ENCODE measurements at regions not wholly inside any gene's neighbourhood (a gene's known extent, or its start where the extent isn't known, plus 50 kb on each side); places are given as distances from the start of the nearest gene placed in this dataset.
"Not testable (repeated sequence)": the region's sequence is repeated elsewhere in the genome, so short reads cannot be mapped to it uniquely, and the experiment has no call there.

DNA sequence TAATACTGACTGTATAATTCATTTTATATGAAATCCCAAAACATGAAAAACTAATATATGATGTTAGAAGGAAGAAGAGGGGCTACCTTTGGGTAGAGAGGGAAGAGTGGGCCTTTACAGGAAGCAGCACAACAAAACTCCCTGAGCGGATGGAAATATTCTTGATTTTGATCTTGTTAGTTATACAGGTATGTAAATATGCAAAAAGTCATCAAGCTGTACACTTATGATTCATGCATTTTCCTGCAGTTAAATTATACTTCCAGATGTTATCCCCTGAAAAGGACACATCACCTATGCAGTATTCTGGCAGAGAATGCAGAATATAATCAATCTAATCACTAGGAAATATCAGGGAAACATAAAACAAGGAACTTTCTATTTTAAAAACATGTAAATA, 249.4 kb upstream of the MGAT5 start:
- TF ChIP-seq, protein P1, sequence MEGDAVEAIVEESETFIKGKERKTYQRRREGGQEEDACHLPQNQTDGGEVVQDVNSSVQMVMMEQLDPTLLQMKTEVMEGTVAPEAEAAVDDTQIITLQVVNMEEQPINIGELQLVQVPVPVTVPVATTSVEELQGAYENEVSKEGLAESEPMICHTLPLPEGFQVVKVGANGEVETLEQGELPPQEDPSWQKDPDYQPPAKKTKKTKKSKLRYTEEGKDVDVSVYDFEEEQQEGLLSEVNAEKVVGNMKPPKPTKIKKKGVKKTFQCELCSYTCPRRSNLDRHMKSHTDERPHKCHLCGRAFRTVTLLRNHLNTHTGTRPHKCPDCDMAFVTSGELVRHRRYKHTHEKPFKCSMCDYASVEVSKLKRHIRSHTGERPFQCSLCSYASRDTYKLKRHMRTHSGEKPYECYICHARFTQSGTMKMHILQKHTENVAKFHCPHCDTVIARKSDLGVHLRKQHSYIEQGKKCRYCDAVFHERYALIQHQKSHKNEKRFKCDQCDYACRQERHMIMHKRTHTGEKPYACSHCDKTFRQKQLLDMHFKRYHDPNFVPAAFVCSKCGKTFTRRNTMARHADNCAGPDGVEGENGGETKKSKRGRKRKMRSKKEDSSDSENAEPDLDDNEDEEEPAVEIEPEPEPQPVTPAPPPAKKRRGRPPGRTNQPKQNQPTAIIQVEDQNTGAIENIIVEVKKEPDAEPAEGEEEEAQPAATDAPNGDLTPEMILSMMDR (IDR thresholded peaks at IDR 0.05; ENCODE audit: insufficient read depth, low read depth, low read length, missing control alignments), result no peak
- no peak overlapping the region for H3K4me3 ChIP-seq (ENCODE audit: low read depth, low read length)
- no peak for DNase-seq (ENCODE audit: low read depth)

DNA sequence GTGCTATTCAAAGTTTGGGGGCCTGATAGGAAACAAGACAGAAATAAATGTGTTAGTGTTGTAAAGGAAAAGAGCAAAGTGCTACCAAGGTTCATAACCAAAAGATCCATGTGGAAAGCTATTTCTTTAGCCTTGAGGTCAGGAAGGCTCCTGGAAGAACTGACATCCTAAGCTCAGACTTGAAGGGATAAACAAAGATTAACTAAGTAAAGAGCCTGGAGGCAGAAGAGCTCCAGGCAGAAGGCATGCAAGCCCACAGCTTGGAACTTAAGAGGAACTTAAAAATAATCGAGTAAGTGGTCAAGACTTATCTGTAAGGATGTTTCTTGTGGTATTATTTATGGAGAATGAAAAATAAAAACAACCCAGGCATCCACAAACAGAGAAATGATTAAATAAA, 245.0 kb upstream of the MGAT5 start:
- TF ChIP-seq, protein P1 (IDR thresholded peaks at IDR 0.05; ENCODE audit: insufficient read depth, low read depth, low read length, missing control alignments), result no peak
- DNase-seq (ENCODE audit: low read depth), result no peak
- no peak overlapping the region for H3K4me3 ChIP-seq (ENCODE audit: low read depth, low read length)

DNA sequence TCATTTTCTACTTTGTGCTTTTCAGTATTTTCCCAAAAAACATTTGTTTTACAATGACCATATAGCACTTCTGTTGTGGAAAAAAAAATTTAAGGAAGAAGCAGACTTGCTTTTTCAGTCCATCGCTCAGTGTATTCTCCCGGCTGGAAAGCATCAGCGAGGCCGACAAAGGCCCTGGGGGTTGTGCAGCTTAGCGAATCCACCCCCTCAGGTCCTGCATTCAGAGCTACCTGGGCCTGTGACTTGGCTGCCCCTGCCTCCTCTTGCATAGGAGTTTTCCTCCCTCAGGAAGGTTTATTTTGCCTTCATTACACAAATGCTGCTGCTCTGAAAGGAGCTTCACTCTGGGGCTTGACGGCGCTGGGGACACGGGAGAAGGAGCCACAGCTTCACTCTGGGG, 244.4 kb upstream of the MGAT5 start:
- TF ChIP-seq, protein P1 (IDR thresholded peaks at IDR 0.05; ENCODE audit: insufficient read depth, low read depth, low read length, missing control alignments), result no peak
- no peak for DNase-seq (ENCODE audit: low read depth)
- no peak overlapping the region for H3K4me3 ChIP-seq (ENCODE audit: low read depth, low read length)

DNA sequence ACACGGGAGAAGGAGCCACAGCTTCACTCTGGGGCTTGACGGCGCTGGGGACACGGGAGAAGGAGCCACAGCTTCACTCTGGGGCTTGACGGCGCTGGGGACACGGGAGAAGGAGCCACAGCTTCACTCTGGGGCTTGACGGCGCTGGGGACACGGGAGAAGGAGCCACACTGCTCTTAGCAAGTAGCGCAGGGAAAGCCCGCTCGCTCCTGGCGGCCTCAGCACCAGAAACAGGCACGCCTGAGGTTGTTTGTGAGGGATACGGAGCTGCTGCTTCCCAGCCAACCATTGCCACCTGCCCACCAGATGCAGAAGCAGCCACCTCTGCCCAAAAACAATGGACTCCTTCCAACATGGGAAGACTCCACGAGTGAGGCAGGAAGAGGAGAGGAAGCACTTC, 244.0 kb upstream of the MGAT5 start:
- H3K4me3 ChIP-seq (ENCODE audit: low read depth, low read length); DNase-seq (ENCODE audit: low read depth): not testable (repeated sequence)

DNA sequence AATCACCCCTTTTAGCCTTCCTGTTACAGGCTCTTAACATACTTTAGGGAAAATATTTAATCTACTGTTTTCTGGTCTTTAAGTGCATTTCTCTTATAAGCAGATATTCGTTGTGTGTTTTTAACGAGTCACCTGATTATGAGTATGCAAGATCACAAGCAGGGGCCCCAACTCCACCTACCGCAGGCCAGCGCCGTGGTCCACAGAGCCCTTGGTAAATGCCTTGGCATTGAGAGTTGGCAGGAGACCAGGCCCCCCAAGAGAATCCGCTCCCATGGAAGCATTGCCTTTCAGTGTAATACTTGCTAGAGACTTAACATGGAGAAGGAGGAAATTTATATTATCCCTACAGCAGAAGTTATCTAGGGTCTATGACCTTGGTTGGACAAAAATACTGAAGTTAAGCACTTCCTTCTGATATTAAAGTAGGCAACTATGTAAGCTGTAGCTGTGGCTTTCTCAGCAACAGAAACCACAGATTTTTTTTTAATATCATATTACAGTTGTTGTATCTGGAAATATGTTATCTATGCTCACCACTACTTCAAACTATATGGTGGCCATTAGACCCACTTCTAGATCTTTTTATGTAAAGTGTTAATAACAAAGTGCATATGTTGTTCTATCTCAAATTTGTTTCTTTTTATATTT, 241.8 kb upstream of the MGAT5 start:
- TF ChIP-seq, protein P1 (IDR thresholded peaks at IDR 0.05; ENCODE audit: insufficient read depth, low read depth, low read length, missing control alignments), result no peak
- H3K4me3 ChIP-seq (ENCODE audit: low read depth, low read length), result no peak overlapping the region
- DNase-seq (ENCODE audit: low read depth), result no peak

- DNase-seq (ENCODE audit: low read depth), result no peak
- no peak overlapping the region for H3K4me3 ChIP-seq (ENCODE audit: low read depth, low read length)
- TF ChIP-seq, protein P1 (IDR thresholded peaks at IDR 0.05; ENCODE audit: insufficient read depth, low read depth, low read length, missing control alignments), result no peak
Measured at GRCh38 chr2:134014196-134014960, 239.5 kb upstream of the MGAT5 start.

GRCh38 chr2:134019871-134020270, 234.0 kb upstream of the MGAT5 start:
- no peak for DNase-seq (ENCODE audit: low read depth)
- H3K4me3 ChIP-seq (ENCODE audit: low read depth, low read length), result no peak overlapping the region
- TF ChIP-seq, protein P1 (IDR thresholded peaks at IDR 0.05; ENCODE audit: insufficient read depth, low read depth, low read length, missing control alignments), result no peak

All from GM12865 (cell line).